Coronary artery (tissue), 2 donors: ENCODE measurements at regions not wholly inside any gene's neighbourhood (a gene's known extent, or its start where the extent isn't known, plus 50 kb on each side); places are given as distances from the start of the nearest gene placed in this dataset.
"Not testable (repeated sequence)": the region's sequence is repeated elsewhere in the genome, so short reads cannot be mapped to it uniquely, and the experiment has no call there.

Experiments
- DNase-seq: peaks from one replicate; pipeline ENCODE4 v3.0.0-alpha.2; 2017; ENCODE audit warnings: low spot score
- H3K27ac ChIP-seq, 2 donors: fragments of 200-600 bp; sonication (generic); one replicate each; pipeline ENCODE4 v1.5.1; 2016 to 2019
- H3K4me3 ChIP-seq: fragments of 200-600 bp; sonication (generic); 2 replicates; pipeline ENCODE4 v1.5.1; 2016; ENCODE audit warnings: mild to moderate bottlenecking, moderate library complexity
- CTCF ChIP-seq: fragments of 200-600 bp; sonication (generic); IDR thresholded peaks from one replicate; pipeline ENCODE4 v1.5.1; 2019; ENCODE audit warnings: antibody characterized with exemption

DNA sequence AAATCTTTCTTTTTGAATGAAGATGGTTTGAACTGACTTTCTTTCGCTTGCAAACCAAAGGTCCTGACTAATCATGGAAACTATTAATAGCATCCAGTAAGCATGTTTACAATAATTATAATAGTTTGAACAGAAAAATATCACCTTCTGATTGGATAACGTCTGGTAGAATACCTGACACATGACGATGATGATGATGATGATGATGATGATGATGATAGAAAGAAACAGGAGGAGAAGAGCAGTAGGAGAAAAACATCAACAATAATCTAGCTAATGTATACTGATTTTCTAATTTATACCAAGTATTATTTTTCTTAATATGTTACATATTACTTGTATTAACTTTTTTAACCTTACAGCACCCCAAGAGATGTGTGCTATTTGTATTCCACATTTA is 157.5 kb upstream of the SPRY2 start:
- TF ChIP-seq CTCF: no peak
- Histone ChIP-seq H3K27ac (no peak overlapping the region), H3K4me3 (no peak overlapping the region)
- no peak for DNase-seq

GRCh38 chr13:80497978-80498377 is 157.1 kb upstream of the SPRY2 start:
- H3K27ac ChIP-seq: no peak overlapping the region
- no peak overlapping the region for H3K4me3 ChIP-seq
- TF ChIP-seq CTCF: no peak
- no peak for DNase-seq

DNA sequence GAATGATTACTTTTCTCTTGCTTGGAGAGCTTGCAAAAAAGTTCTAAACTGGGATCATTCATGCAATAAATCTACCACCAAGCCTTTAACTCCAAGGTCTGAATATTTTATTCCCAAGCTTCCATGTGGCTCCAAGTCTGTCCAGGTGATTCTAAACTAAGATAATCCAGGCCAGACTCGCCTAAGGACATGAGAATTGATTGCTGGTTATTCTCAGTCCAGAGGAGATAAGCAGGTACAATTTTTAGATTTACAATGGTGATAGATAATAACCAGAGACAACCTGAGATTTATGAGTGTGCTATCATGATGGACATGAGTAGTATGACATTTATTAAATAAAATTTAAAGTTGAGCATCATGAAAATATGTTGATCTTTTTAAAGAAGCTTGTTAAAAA is 156.5 kb upstream of the SPRY2 start:
- no peak for TF ChIP-seq CTCF
- H3K27ac ChIP-seq: peak overlapping the region in 1 of 2 donors; percentile 31
- H3K4me3 ChIP-seq: no peak overlapping the region
- DNase-seq: no peak

GRCh38 chr13:80496721-80497397 is 155.9 kb upstream of the SPRY2 start:
- no peak overlapping the region for H3K4me3 ChIP-seq
- peak overlapping the region in 1 of 2 donors; percentile 31 for H3K27ac ChIP-seq
- no peak for DNase-seq
- TF ChIP-seq CTCF: no peak

DNA sequence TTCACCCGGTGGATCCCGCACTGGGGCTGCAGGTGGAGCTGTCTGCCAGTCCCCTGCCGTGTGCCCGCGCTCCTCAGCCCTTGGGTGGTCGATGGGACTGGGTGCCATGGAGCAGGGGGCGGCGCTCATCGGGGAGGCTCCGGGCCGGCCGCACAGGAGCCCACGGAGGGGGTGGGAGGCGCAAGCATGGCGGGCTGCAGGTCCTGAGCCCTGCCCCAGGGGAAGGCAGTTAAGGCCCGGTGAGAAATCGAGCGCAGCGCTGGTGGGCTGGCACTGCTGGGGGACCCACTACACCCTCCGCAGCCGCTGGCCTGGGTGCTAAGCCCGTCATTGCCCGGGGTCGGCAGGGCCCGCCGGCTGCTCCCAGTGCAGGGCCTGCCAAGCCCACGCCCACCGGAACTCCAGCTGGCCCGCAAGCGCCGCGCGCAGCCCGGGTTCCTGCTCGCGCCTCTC is 149.6 kb upstream of the SPRY2 start:
- DNase-seq, H3K27ac ChIP-seq, H3K4me3 ChIP-seq: not testable (repeated sequence)

DNA sequence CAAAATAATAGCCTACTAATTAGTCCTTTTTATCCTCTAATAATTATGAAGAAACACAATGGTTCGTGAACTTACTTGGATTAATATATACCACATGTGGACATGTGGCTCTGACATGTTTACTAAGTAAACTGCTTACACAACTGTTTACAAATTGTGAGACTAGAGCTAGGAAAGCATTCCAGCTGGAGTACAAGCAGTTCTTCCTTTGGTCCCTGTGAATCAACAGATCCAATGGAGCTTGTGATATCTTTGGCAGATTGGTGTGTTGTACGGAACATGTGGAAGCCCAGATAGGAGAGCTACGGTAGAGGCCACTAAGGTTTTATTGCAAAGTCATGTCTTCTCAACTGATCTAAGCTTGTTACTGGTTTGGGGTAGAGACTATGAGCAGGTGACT is 145.5 kb upstream of the SPRY2 start:
- H3K27ac ChIP-seq: no peak overlapping the region
- DNase-seq: no peak
- H3K4me3 ChIP-seq: no peak overlapping the region
- no peak for TF ChIP-seq CTCF

- no peak for TF ChIP-seq CTCF
- Histone ChIP-seq H3K27ac (no peak overlapping the region), H3K4me3 (no peak overlapping the region)
- DNase-seq: no peak
Observed at GRCh38 chr13:80483157-80483556, 142.2 kb upstream of the SPRY2 start.
